ENCODE measurements at regions not wholly inside any gene's neighbourhood (a gene's known extent, or its start where the extent isn't known, plus 50 kb on each side); places are given as distances from the start of the nearest gene placed in this dataset.
"Not testable (repeated sequence)": the region's sequence is repeated elsewhere in the genome, so short reads cannot be mapped to it uniquely, and the experiment has no call there.

DNA sequence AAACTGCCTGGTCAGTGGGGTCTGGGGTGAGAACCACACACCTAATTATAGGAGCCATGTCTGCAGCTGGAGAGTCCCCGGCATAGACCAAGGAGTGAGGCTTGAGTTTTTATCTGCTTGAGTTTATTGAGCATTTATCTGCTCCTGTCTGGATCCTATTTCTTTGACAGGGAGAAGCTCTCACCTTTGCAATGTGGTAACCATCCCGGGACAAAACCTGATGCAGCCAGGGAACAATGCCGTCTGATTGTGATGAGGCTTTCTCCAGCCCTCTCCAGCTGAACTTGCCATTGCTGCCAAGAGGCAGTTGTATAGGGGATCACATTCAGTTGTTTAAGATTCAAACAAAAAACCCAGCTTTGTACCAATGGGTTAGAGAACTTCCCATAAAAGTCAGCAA, 324.4 kb downstream of the TSN start:
- no peaks in the 10 kb centered on the region for H3K27me3 ChIP-seq
- WGBS, 2 donors, result 84 to 90% methylated on average over 3 of the region's 3 CpGs
- ATAC-seq, result no peak

DNA sequence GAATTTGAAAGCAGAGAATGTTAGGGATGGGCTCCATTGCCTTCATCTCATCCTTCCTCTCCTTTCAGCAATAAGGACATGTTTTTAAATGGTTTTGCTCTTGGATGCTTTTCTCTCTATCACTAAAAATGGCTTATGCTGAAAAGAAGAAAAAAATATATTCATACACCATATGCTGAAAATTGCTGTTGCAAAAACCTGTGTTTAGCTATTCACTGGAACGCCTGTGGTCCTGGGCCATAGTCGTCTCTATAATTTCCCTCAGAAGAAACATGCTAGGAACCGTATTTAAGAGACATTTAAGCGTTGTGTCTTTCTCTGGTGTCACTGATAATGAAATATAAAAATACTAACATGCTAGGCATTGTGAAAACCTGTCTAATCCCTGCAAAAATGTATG, 324.9 kb downstream of the TSN start:
- intact Hi-C loops (cut with DNase I), result no loop called here
- H3K4me3 ChIP-seq, result no peak overlapping the region
- 76 to 79% methylated on average over 4 of the region's 4 CpGs for whole genome bisulfite sequencing, 2 donors
- no peak overlapping the region for H3K27ac ChIP-seq
- TF ChIP-seq, protein P1, sequence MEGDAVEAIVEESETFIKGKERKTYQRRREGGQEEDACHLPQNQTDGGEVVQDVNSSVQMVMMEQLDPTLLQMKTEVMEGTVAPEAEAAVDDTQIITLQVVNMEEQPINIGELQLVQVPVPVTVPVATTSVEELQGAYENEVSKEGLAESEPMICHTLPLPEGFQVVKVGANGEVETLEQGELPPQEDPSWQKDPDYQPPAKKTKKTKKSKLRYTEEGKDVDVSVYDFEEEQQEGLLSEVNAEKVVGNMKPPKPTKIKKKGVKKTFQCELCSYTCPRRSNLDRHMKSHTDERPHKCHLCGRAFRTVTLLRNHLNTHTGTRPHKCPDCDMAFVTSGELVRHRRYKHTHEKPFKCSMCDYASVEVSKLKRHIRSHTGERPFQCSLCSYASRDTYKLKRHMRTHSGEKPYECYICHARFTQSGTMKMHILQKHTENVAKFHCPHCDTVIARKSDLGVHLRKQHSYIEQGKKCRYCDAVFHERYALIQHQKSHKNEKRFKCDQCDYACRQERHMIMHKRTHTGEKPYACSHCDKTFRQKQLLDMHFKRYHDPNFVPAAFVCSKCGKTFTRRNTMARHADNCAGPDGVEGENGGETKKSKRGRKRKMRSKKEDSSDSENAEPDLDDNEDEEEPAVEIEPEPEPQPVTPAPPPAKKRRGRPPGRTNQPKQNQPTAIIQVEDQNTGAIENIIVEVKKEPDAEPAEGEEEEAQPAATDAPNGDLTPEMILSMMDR (IDR thresholded peaks at IDR 0.05), result no peak
- TF ChIP-seq POLR2A (IDR thresholded peaks at IDR 0.05), result no peak
- ATAC-seq (no peak), DNase-seq (no peak)
- H3K9me3 ChIP-seq, result no peaks in the 10 kb centered on the region
- H3K4me1 ChIP-seq, result no peaks in the 10 kb centered on the region
- H3K27me3 ChIP-seq, result no peaks in the 10 kb centered on the region
- no peaks in the 10 kb centered on the region for H3K36me3 ChIP-seq (replicated peaks in 1 of 2; ENCODE audit: insufficient read depth in 1 of 2, low read depth in 2 of 2)

More for the DNA sequence above, 324.4 kb downstream of the TSN start:
- H3K4me1 ChIP-seq, result no peaks in the 10 kb centered on the region
- H3K9me3 ChIP-seq, result no peaks in the 10 kb centered on the region
- DNase-seq, result no peak
- H3K4me3 ChIP-seq, result no peak overlapping the region
- H3K36me3 ChIP-seq (replicated peaks in 1 of 2; ENCODE audit: insufficient read depth in 1 of 2, low read depth in 2 of 2), result no peaks in the 10 kb centered on the region
- TF ChIP-seq, protein P1 (IDR thresholded peaks at IDR 0.05), result no peak
- no peak for TF ChIP-seq POLR2A (IDR thresholded peaks at IDR 0.05)
- intact Hi-C loops (cut with DNase I), result no loop called here
- no peak overlapping the region for H3K27ac ChIP-seq

DNA sequence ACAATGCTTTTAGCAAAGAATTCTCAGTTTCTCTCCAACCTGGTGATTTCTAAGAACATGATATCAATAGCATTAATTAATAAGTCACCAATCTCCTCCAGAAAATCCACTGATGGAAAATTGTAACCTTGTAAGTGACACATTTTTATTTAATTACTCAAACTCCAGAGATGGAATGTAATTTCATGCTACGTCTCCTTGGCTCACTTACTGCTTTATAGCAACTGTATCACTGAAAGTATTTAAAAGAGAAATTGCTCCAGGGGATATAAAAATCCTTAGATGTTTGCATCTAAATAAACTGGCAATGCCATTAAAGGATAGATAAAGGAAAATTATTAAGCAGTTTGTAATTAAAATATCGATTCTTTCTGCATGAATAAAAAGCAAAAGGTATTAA, 325.4 kb downstream of the TSN start:
- no peaks in the 10 kb centered on the region for H3K4me1 ChIP-seq
- DNase-seq (no peak), ATAC-seq (no peak)
- TF ChIP-seq POLR2A (IDR thresholded peaks at IDR 0.05), result no peak
- TF ChIP-seq, protein P1 (IDR thresholded peaks at IDR 0.05), result no peak
- H3K27me3 ChIP-seq, result no peaks in the 10 kb centered on the region
- no peaks in the 10 kb centered on the region for H3K36me3 ChIP-seq (replicated peaks in 1 of 2; ENCODE audit: insufficient read depth in 1 of 2, low read depth in 2 of 2)
- 25 to 27% methylated on average over 2 of the region's 2 CpGs for WGBS, 2 donors
- H3K27ac ChIP-seq, result no peak overlapping the region
- no peaks in the 10 kb centered on the region for H3K9me3 ChIP-seq
- no peak overlapping the region for H3K4me3 ChIP-seq
- intact Hi-C loops (cut with DNase I), result no loop called here

DNA sequence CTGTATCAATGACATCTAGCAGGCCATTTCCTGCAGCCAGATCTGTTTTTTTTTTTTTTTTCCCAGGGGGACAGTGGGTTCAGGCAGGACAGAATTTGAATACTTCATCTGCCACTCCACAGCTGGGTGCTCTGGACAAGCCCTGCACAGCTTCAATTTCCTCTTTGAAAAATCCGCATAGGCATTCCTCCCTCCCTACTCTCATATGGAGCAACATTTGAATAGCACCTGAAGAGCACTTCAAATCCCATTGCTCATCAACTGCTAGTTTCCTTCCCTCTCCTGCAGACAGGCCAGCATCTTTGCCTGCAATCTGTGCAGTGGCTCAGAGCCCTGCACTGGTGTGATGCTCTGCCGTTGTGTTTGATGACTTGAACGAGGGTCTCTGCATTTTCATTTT, 326.3 kb downstream of the TSN start:
- no peak overlapping the region for H3K27ac ChIP-seq
- ATAC-seq (no peak), DNase-seq (no peak)
- no peaks in the 10 kb centered on the region for H3K9me3 ChIP-seq
- no peaks in the 10 kb centered on the region for H3K27me3 ChIP-seq
- intact Hi-C loops (cut with DNase I), result no loop called here
- WGBS, 2 donors, result 69 to 70% methylated on average over 3 of the region's 3 CpGs
- TF ChIP-seq POLR2A (IDR thresholded peaks at IDR 0.05), result no peak
- TF ChIP-seq, protein P1 (IDR thresholded peaks at IDR 0.05), result no peak
- no peaks in the 10 kb centered on the region for H3K4me1 ChIP-seq
- H3K36me3 ChIP-seq (replicated peaks in 1 of 2; ENCODE audit: insufficient read depth in 1 of 2, low read depth in 2 of 2), result no peaks in the 10 kb centered on the region
- no peak overlapping the region for H3K4me3 ChIP-seq

DNA sequence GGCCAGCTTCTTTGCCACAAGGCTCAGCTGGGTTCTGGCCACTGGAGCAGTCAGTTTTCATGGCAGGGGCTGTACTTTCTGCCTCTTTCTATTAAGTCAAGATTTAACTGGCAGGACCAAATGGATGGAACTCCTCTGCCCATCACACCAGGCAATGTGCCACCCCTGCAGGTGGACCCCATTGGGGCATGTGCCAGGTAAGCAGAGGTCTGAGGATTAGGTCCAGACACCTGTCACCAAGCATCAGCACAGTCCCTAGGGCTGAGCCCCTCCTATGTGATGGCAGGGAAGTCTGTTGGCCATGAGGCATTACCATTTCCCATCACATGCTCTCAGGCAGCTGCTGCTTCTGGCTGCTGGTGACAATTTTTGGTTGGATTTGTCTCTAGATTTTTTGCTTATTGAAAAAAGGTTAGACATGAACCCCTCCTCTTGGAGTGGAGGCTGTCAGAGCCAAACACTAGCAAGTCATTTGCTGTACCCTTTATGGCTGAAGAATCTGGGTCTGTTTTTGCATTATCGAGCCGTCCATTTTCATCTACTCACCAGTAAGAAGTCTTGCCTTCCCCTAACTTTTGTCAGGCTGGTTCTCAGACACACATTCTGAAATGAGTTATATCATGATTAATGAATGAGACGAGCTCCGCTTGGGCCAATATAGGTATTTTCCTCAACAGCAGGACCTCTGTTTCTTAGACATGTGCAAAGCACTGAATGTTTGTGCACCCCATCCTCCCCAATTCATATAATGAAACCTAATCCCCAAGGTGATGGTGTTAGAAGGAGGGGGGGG, 328.0 kb downstream of the TSN start:
- Histone ChIP-seq H3K9me3 (no peaks in the 10 kb centered on the region), H3K27ac (no peak overlapping the region), H3K36me3 (replicated peaks in 1 of 2; ENCODE audit: insufficient read depth in 1 of 2, low read depth in 2 of 2) (no peaks in the 10 kb centered on the region), H3K4me1 (no peaks in the 10 kb centered on the region), H3K27me3 (no peaks in the 10 kb centered on the region), H3K4me3 (no peak overlapping the region)
- TF ChIP-seq, protein P1 (IDR thresholded peaks at IDR 0.05), result no peak
- TF ChIP-seq POLR2A (IDR thresholded peaks at IDR 0.05), result no peak
- DNase-seq, result no peak
- WGBS, 2 donors, result 73 to 80% methylated on average over 4 of the region's 4 CpGs
- intact Hi-C loops (cut with DNase I), result no loop called here
- ATAC-seq, result no peak

DNA sequence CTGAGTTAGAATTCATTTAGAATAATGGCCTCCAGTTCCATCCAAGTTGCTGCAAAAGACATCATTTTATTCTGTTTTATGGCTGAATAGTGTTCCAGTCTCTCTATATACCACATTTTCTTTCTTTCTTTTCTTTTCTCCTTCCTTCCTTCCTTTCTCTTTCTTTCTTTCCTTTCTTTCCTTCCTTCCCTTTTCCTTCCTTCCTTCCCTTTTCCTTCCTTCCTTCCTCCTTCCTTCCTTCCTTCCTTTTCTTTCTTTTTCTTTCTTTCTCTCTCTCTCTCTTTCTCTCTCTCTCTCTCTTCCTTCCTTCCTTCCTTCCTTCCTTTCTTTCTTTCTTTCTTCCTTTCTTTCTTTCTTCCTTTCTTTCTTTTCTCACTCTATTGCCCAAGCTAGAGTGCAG, 330.2 kb downstream of the TSN start:
- intact Hi-C loops (cut with DNase I); H3K4me1 ChIP-seq; H3K36me3 ChIP-seq (replicated peaks in 1 of 2; ENCODE audit: insufficient read depth in 1 of 2, low read depth in 2 of 2); H3K27me3 ChIP-seq; ATAC-seq; DNase-seq; H3K27ac ChIP-seq; H3K4me3 ChIP-seq; H3K9me3 ChIP-seq: not testable (repeated sequence)

Data from body of pancreas (tissue), 4 donors.